Astrocyte of the cerebellum (primary cell): ENCODE measurements at regions not wholly inside any gene's neighbourhood (a gene's known extent, or its start where the extent isn't known, plus 50 kb on each side); places are given as distances from the start of the nearest gene placed in this dataset.

Experiments
- DNase-seq: peaks from one replicate; pipeline ENCODE4 v3.0.0-alpha.2; 2011; ENCODE audit warnings: low read depth
- H3K4me3 ChIP-seq: 2 replicates; pipeline ENCODE4 v1.5.1; 2011; ENCODE audit warnings: mild to moderate bottlenecking, low read depth, low read length, moderate library complexity
- CTCF ChIP-seq: IDR thresholded peaks from 2 replicates; pipeline ENCODE4 v1.5.1; 2012; ENCODE audit warnings: low read length, low read depth, moderate library complexity, mild to moderate bottlenecking; ENCODE audit errors: missing control alignments
- in situ Hi-C: cut with HindIII; loops from 2 replicates; pipeline ENCODE4 v1.10.0; 2017; ENCODE audit warnings: low sequenced_read_pairs

- H3K4me3 ChIP-seq, result no peak overlapping the region
- TF ChIP-seq CTCF, result no peak
- in situ Hi-C loops, result loop anchor here (5.0 kb wide), 1 partner anchor 35 kb away; no protein-coding TSS in a partner anchor
- no peak for DNase-seq
Observed at GRCh38 chr7:97357459-97357858, 240.0 kb downstream of the SDHAF3 start.

DNA sequence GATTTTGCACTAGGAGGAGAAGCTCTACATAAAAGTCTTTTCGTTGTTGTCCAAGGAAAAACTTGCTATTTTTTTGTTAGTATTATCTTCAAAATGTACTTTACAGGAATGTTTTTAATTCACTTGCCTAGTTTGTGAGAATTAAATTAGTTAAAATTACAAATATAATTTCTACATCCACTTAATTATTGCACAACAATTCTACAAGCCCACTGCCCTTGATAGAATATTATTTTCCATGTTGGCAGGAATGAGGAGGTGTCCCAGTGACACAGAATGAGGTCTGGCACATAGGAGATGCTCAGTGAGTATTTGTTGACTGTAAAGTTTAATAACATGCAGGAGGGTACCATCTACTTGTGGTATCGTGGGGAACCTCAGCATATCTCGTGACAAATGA is 255.4 kb downstream of the SDHAF3 start:
- H3K4me3 ChIP-seq, result no peak overlapping the region
- in situ Hi-C loops, result no loop called here
- TF ChIP-seq CTCF, result no peak
- DNase-seq, result no peak

GRCh38 chr7:97373736-97374135 is 256.2 kb downstream of the SDHAF3 start:
- in situ Hi-C loops, result no loop called here
- TF ChIP-seq CTCF, result no peak
- no peak for DNase-seq
- H3K4me3 ChIP-seq, result no peak overlapping the region

- DNase-seq, result no peak
- no peak for TF ChIP-seq CTCF
- no peak overlapping the region for H3K4me3 ChIP-seq
- in situ Hi-C loops, result no loop called here
Observed at GRCh38 chr7:97377713-97378112, 260.2 kb downstream of the SDHAF3 start.

GRCh38 chr7:97381815-97382554 is 264.5 kb downstream of the SDHAF3 start:
- in situ Hi-C loops, result no loop called here
- no peak for TF ChIP-seq CTCF
- no peak overlapping the region for H3K4me3 ChIP-seq
- no peak for DNase-seq

- TF ChIP-seq CTCF, result no peak
- H3K4me3 ChIP-seq, result no peak overlapping the region
- DNase-seq, result no peak
- in situ Hi-C loops, result no loop called here
Observed at GRCh38 chr7:97390052-97390451, 272.6 kb downstream of the SDHAF3 start.
